ENCODE measurements at regions not wholly inside any gene's neighbourhood (a gene's known extent, or its start where the extent isn't known, plus 50 kb on each side); places are given as distances from the start of the nearest gene placed in this dataset.

DNA sequence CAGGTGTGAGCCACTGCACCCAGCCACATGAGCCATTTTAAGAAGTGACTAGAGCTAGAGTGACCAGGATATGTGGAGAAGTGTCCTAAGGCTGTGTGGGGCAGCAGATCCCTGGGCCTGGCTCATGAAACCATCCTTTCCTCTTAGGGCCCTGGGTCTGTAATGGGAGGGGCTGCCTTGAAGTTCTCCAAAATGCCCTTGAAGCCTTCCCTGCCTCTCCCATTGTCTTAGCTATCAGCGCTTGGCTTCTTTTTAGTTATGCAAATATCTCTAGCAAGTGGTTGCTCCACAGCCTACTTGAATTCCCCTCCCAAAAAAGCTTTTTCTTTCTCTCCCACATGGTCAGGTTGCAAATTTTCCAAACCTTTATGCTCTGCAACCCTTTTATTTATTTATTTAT, 112.4 kb upstream of the SPATA16 start:
- no peak overlapping the region for H3K4me2 ChIP-seq (ENCODE audit: control insufficient read depth, extremely low read depth, insufficient read depth, low read depth, low read length)
- FAIRE-seq (no peak), DNase-seq (ENCODE audit: low read depth, low spot score) (no peak)
- H3K79me2 ChIP-seq (ENCODE audit: control insufficient read depth, insufficient read depth, low read length) = no peaks in the 10 kb centered on the region
- no peaks in the 10 kb centered on the region for H3K27me3 ChIP-seq (ENCODE audit: control insufficient read depth, extremely low read depth, insufficient read depth, low read length)
- no peak overlapping the region for H3K27ac ChIP-seq (ENCODE audit: control insufficient read depth, insufficient read depth, low read length)
- H3K9me1 ChIP-seq (ENCODE audit: control insufficient read depth, extremely low read depth, insufficient read depth, low read length) = no peaks in the 10 kb centered on the region
- no peaks in the 10 kb centered on the region for H3K36me3 ChIP-seq (ENCODE audit: control insufficient read depth in 2 of 2, extremely low read depth in 1 of 2, insufficient read depth in 2 of 2, low read length in 2 of 2)
- no peak for TF ChIP-seq EZH2 (IDR thresholded peaks at IDR 0.05; ENCODE audit: low read length)
- TF ChIP-seq, protein P1, sequence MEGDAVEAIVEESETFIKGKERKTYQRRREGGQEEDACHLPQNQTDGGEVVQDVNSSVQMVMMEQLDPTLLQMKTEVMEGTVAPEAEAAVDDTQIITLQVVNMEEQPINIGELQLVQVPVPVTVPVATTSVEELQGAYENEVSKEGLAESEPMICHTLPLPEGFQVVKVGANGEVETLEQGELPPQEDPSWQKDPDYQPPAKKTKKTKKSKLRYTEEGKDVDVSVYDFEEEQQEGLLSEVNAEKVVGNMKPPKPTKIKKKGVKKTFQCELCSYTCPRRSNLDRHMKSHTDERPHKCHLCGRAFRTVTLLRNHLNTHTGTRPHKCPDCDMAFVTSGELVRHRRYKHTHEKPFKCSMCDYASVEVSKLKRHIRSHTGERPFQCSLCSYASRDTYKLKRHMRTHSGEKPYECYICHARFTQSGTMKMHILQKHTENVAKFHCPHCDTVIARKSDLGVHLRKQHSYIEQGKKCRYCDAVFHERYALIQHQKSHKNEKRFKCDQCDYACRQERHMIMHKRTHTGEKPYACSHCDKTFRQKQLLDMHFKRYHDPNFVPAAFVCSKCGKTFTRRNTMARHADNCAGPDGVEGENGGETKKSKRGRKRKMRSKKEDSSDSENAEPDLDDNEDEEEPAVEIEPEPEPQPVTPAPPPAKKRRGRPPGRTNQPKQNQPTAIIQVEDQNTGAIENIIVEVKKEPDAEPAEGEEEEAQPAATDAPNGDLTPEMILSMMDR (optimal IDR thresholded peaks at IDR 0.05 in 1 of 3, IDR thresholded peaks at IDR 0.05 in 1 of 3, conservative IDR thresholded peaks at IDR 0.05 in 1 of 3; ENCODE audit: extremely low read depth in 1 of 3, insufficient read depth in 2 of 3, low read length in 3 of 3) = no peak
- no peak overlapping the region for H3K9ac ChIP-seq (ENCODE audit: control insufficient read depth, extremely low read depth, insufficient read depth, low read length)
- no peak overlapping the region for H2AFZ ChIP-seq (ENCODE audit: control insufficient read depth, low read length)
- no peaks in the 10 kb centered on the region for H4K20me1 ChIP-seq (ENCODE audit: control insufficient read depth, extremely low read depth, insufficient read depth, low read length)
- no peaks in the 10 kb centered on the region for H3K9me3 ChIP-seq (ENCODE audit: control insufficient read depth, low read depth, low read length)
- dilution Hi-C loops (cut with MboI; ENCODE audit: extremely low pct_ligation_motif_present, low sequenced_read_pairs) = no loop called here
- no peak overlapping the region for H3K4me3 ChIP-seq (ENCODE audit: control insufficient read depth in 2 of 3, extremely low read depth in 1 of 3, insufficient read depth in 2 of 3, low read depth in 1 of 3, low read length in 3 of 3)
- H3K4me1 ChIP-seq (ENCODE audit: control insufficient read depth, extremely low read depth, insufficient read depth, low read length) = no peaks in the 10 kb centered on the region

DNA sequence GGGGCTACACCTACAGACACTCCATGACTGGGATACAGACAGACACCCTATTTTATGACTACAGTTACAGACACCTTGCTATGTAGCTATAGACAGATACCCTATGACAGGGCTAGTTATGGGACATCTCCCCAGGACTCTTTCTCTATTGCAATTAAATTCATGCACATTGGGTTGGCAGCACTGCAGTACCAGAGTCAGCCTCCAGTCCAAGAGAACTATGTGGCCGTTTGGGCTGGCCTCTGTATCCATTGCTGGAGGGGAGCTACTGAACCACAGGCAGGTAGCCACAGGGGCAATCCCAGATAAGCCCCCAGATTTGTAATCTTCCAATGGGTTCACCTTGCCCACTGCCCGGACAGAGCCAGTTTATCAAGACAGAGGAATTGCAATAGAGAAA, 108.4 kb upstream of the SPATA16 start:
- no peaks in the 10 kb centered on the region for H3K4me1 ChIP-seq (ENCODE audit: control insufficient read depth, extremely low read depth, insufficient read depth, low read length)
- no peak overlapping the region for H3K4me2 ChIP-seq (ENCODE audit: control insufficient read depth, extremely low read depth, insufficient read depth, low read depth, low read length)
- TF ChIP-seq EZH2 (IDR thresholded peaks at IDR 0.05; ENCODE audit: low read length) = no peak
- TF ChIP-seq, protein P1 (optimal IDR thresholded peaks at IDR 0.05 in 1 of 3, IDR thresholded peaks at IDR 0.05 in 1 of 3, conservative IDR thresholded peaks at IDR 0.05 in 1 of 3; ENCODE audit: extremely low read depth in 1 of 3, insufficient read depth in 2 of 3, low read length in 3 of 3) = no peak
- no peak overlapping the region for H3K4me3 ChIP-seq (ENCODE audit: control insufficient read depth in 2 of 3, extremely low read depth in 1 of 3, insufficient read depth in 2 of 3, low read depth in 1 of 3, low read length in 3 of 3)
- no peak for DNase-seq (ENCODE audit: low read depth, low spot score)
- no peaks in the 10 kb centered on the region for H3K79me2 ChIP-seq (ENCODE audit: control insufficient read depth, insufficient read depth, low read length)
- no peaks in the 10 kb centered on the region for H3K9me3 ChIP-seq (ENCODE audit: control insufficient read depth, low read depth, low read length)
- dilution Hi-C loops (cut with MboI; ENCODE audit: extremely low pct_ligation_motif_present, low sequenced_read_pairs) = no loop called here
- H3K27me3 ChIP-seq (ENCODE audit: control insufficient read depth, extremely low read depth, insufficient read depth, low read length) = no peaks in the 10 kb centered on the region
- no peaks in the 10 kb centered on the region for H4K20me1 ChIP-seq (ENCODE audit: control insufficient read depth, extremely low read depth, insufficient read depth, low read length)
- no peak for FAIRE-seq
- no peaks in the 10 kb centered on the region for H3K9me1 ChIP-seq (ENCODE audit: control insufficient read depth, extremely low read depth, insufficient read depth, low read length)
- no peak overlapping the region for H3K9ac ChIP-seq (ENCODE audit: control insufficient read depth, extremely low read depth, insufficient read depth, low read length)
- no peaks in the 10 kb centered on the region for H3K36me3 ChIP-seq (ENCODE audit: control insufficient read depth in 2 of 2, extremely low read depth in 1 of 2, insufficient read depth in 2 of 2, low read length in 2 of 2)
- H3K27ac ChIP-seq (ENCODE audit: control insufficient read depth, insufficient read depth, low read length) = no peak overlapping the region
- no peak overlapping the region for H2AFZ ChIP-seq (ENCODE audit: control insufficient read depth, low read length)
